Gastrocnemius medialis (tissue), 4 donors: ENCODE measurements at regions not wholly inside any gene's neighbourhood (a gene's known extent, or its start where the extent isn't known, plus 50 kb on each side); places are given as distances from the start of the nearest gene placed in this dataset.

Experiments
- POLR2A ChIP-seq, 2 donors: fragments of 450-650 bp; IDR thresholded peaks; one replicate each; pipeline ENCODE4 v1.6.1; 2017; ENCODE audit warnings: antibody characterized with exemption in 2 of 2, mild to moderate bottlenecking in 2 of 2, moderate library complexity in 2 of 2
- TF ChIP-seq, protein P1 (sequence below), 5 experiments: fragments of 450-650 bp in 3 of 5; fragments of 200-600 bp in 2 of 5; sonication (generic) in 2 of 5; IDR thresholded peaks in 4 of 5; conservative IDR thresholded peaks in 1 of 5; 1 replicate in 4 of 5; 2 replicates in 1 of 5; pipeline ENCODE4 v1.5.1; 2016 to 2019; ENCODE audit warnings: antibody characterized with exemption in 5 of 5, mild to moderate bottlenecking in 3 of 5, moderate library complexity in 3 of 5

DNA sequence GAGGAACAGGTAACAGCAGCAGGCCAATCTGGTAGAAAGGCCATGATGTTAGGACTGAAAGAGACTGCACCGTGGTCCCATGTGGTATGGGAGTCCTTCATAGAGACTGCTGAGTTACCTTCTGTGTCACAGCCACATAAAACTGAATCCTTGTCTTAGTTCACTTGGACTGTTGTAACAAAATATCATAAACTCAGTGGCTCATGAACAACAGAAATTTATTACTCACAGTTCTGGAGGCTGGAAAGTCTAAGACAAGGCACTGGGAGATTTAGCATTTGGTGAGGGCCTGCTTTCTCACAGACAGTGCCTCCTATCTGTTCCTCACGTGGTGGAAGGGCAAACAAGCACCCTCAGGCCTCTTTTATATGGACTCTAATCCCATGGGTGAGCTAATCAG lies 67.5 kb downstream of the CD2 start:
- TF ChIP-seq, protein P1, sequence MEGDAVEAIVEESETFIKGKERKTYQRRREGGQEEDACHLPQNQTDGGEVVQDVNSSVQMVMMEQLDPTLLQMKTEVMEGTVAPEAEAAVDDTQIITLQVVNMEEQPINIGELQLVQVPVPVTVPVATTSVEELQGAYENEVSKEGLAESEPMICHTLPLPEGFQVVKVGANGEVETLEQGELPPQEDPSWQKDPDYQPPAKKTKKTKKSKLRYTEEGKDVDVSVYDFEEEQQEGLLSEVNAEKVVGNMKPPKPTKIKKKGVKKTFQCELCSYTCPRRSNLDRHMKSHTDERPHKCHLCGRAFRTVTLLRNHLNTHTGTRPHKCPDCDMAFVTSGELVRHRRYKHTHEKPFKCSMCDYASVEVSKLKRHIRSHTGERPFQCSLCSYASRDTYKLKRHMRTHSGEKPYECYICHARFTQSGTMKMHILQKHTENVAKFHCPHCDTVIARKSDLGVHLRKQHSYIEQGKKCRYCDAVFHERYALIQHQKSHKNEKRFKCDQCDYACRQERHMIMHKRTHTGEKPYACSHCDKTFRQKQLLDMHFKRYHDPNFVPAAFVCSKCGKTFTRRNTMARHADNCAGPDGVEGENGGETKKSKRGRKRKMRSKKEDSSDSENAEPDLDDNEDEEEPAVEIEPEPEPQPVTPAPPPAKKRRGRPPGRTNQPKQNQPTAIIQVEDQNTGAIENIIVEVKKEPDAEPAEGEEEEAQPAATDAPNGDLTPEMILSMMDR (IDR thresholded peaks at IDR 0.05 in 4 of 5, conservative IDR thresholded peaks at IDR 0.05 in 1 of 5): no peak
- no peak for TF ChIP-seq POLR2A (IDR thresholded peaks at IDR 0.05)
